ENCODE measurements at regions not wholly inside any gene's neighbourhood (a gene's known extent, or its start where the extent isn't known, plus 50 kb on each side); places are given as distances from the start of the nearest gene placed in this dataset.

GRCh38 chr10:10235003-10235402 lies 782.7 kb upstream of the CELF2 start:
- no peak overlapping the region for H3K27ac ChIP-seq
- no peaks in the 10 kb centered on the region for H3K36me3 ChIP-seq
- H3K4me1 ChIP-seq (replicated peaks) = no peaks in the 10 kb centered on the region
- 58% methylated on average over 3 of the region's 3 CpGs for WGBS
- no peak overlapping the region for H3K4me3 ChIP-seq
- no peaks in the 10 kb centered on the region for H3K9me3 ChIP-seq
- no peak for TF ChIP-seq POLR2AphosphoS5 (IDR thresholded peaks at IDR 0.05)
- TF ChIP-seq CTCF (IDR thresholded peaks at IDR 0.05) = no peak
- no peak for TF ChIP-seq POLR2A (IDR thresholded peaks at IDR 0.05)
- H3K27me3 ChIP-seq (replicated peaks; ENCODE audit: insufficient read depth) = no peaks in the 10 kb centered on the region
- no peak for DNase-seq (ENCODE audit: low spot score)
- intact Hi-C loops (cut with DNase I) = no loop called here

GRCh38 chr10:10247585-10247984 lies 770.1 kb upstream of the CELF2 start:
- Histone ChIP-seq H3K36me3 (no peaks in the 10 kb centered on the region), H3K27me3 (replicated peaks; ENCODE audit: insufficient read depth) (no peaks in the 10 kb centered on the region), H3K27ac (no peak overlapping the region), H3K9me3 (no peaks in the 10 kb centered on the region), H3K4me3 (no peak overlapping the region), H3K4me1 (replicated peaks) (no peaks in the 10 kb centered on the region)
- 91% methylated on average over 6 of the region's 6 CpGs for WGBS
- intact Hi-C loops (cut with DNase I) = no loop called here
- no peak for TF ChIP-seq POLR2A (IDR thresholded peaks at IDR 0.05)
- no peak for TF ChIP-seq POLR2AphosphoS5 (IDR thresholded peaks at IDR 0.05)
- no peak for TF ChIP-seq CTCF (IDR thresholded peaks at IDR 0.05)
- no peak for DNase-seq (ENCODE audit: low spot score)

GRCh38 chr10:10256860-10257259 lies 760.8 kb upstream of the CELF2 start:
- intact Hi-C loops (cut with DNase I) = no loop called here
- no peak for DNase-seq (ENCODE audit: low spot score)
- H3K36me3 ChIP-seq = no peaks in the 10 kb centered on the region
- H3K4me3 ChIP-seq = no peak overlapping the region
- H3K27me3 ChIP-seq (replicated peaks; ENCODE audit: insufficient read depth) = no peaks in the 10 kb centered on the region
- WGBS = 85% methylated on average over 3 of the region's 3 CpGs
- H3K4me1 ChIP-seq (replicated peaks) = no peaks in the 10 kb centered on the region
- no peak overlapping the region for H3K27ac ChIP-seq
- TF ChIP-seq POLR2AphosphoS5 (IDR thresholded peaks at IDR 0.05) (no peak), CTCF (IDR thresholded peaks at IDR 0.05) (no peak), POLR2A (IDR thresholded peaks at IDR 0.05) (no peak)
- H3K9me3 ChIP-seq = no peaks in the 10 kb centered on the region

- H3K4me1 ChIP-seq (replicated peaks) = no peaks in the 10 kb centered on the region
- no peak overlapping the region for H3K4me3 ChIP-seq
- no peaks in the 10 kb centered on the region for H3K9me3 ChIP-seq
- no peak for DNase-seq (ENCODE audit: low spot score)
- no peaks in the 10 kb centered on the region for H3K27me3 ChIP-seq (replicated peaks; ENCODE audit: insufficient read depth)
- TF ChIP-seq POLR2AphosphoS5 (IDR thresholded peaks at IDR 0.05) = no peak
- TF ChIP-seq CTCF (IDR thresholded peaks at IDR 0.05) = no peak
- no peak for TF ChIP-seq POLR2A (IDR thresholded peaks at IDR 0.05)
- intact Hi-C loops (cut with DNase I) = no loop called here
- 94% methylated on average over 4 of the region's 4 CpGs for WGBS
- no peaks in the 10 kb centered on the region for H3K36me3 ChIP-seq
- no peak overlapping the region for H3K27ac ChIP-seq
These were observed 758.7 kb upstream of the CELF2 start for GRCh38 chr10:10259013-10259412.

GRCh38 chr10:10270126-10271050 lies 747.3 kb upstream of the CELF2 start:
- no peaks in the 10 kb centered on the region for H3K36me3 ChIP-seq
- H3K27me3 ChIP-seq (replicated peaks; ENCODE audit: insufficient read depth) = no peaks in the 10 kb centered on the region
- no peaks in the 10 kb centered on the region for H3K4me1 ChIP-seq (replicated peaks)
- 39% methylated on average over 8 of the region's 8 CpGs for WGBS
- DNase-seq (ENCODE audit: low spot score) = no peak
- TF ChIP-seq POLR2AphosphoS5 (IDR thresholded peaks at IDR 0.05) = no peak
- no peak for TF ChIP-seq CTCF (IDR thresholded peaks at IDR 0.05)
- no peak for TF ChIP-seq POLR2A (IDR thresholded peaks at IDR 0.05)
- no peaks in the 10 kb centered on the region for H3K9me3 ChIP-seq
- H3K4me3 ChIP-seq = no peak overlapping the region
- no peak overlapping the region for H3K27ac ChIP-seq
- intact Hi-C loops (cut with DNase I) = no loop called here
